Sigmoid colon (tissue), 6 donors: ENCODE measurements at regions not wholly inside any gene's neighbourhood (a gene's known extent, or its start where the extent isn't known, plus 50 kb on each side); places are given as distances from the start of the nearest gene placed in this dataset.
"Not testable (repeated sequence)": the region's sequence is repeated elsewhere in the genome, so short reads cannot be mapped to it uniquely, and the experiment has no call there.

ENCODE experiments used
- DNase-seq: peaks from one replicate; pipeline ENCODE4 v3.0.0-alpha.2; 2019
- H3K27ac ChIP-seq, 4 donors: fragments of 200-600 bp; sonication (generic); one replicate each; pipeline ENCODE4 v1.5.1; 2016 to 2019; ENCODE audit warnings: mild to moderate bottlenecking in 1 of 4
- H3K27me3 ChIP-seq, 3 donors: fragments of 200-600 bp; sonication (generic); one replicate each; pipeline ENCODE4 v1.5.1; 2019; ENCODE audit warnings: mild to moderate bottlenecking in 1 of 3
- H3K36me3 ChIP-seq, 4 donors: fragments of 200-600 bp; sonication (generic); one replicate each; pipeline ENCODE4 v1.5.1; 2016 to 2019
- H3K4me1 ChIP-seq, 4 donors: fragments of 200-600 bp; sonication (generic); one replicate each; pipeline ENCODE4 v1.5.1; 2017 to 2019
- H3K4me3 ChIP-seq, 4 donors: fragments of 200-600 bp; sonication (generic); one replicate each; pipeline ENCODE4 v1.5.1; 2017 to 2019; ENCODE audit warnings: mild to moderate bottlenecking in 2 of 4, moderate library complexity in 1 of 4
- H3K9me3 ChIP-seq, 4 donors: fragments of 200-600 bp in 3 of 4; sonication (generic) in 3 of 4; one replicate each; pipeline versions ENCODE4 v1.5.1 to v1.6.1; 2013 to 2019
- CTCF ChIP-seq, 4 experiments: fragments of 450-650 bp in 3 of 4; fragments of 200-600 bp in 1 of 4; IDR thresholded peaks; one replicate each; pipeline ENCODE4 v1.5.1; 2016 to 2019; ENCODE audit warnings: antibody characterized with exemption in 4 of 4, mild to moderate bottlenecking in 3 of 4, moderate library complexity in 2 of 4
- EP300 ChIP-seq, 4 donors: sonication (generic); formaldehyde crosslinking; IDR thresholded peaks; one replicate each; pipeline ENCODE4 v1.6.1; 2017; ENCODE audit warnings: antibody characterized with exemption in 4 of 4
- POLR2A ChIP-seq, 2 donors: fragments of 450-650 bp; IDR thresholded peaks; one replicate each; pipeline ENCODE4 v1.6.1; 2016; ENCODE audit warnings: antibody characterized with exemption in 2 of 2, mild to moderate bottlenecking in 2 of 2, moderate library complexity in 2 of 2
- POLR2AphosphoS5 ChIP-seq, 4 donors: sonication (generic); formaldehyde crosslinking; IDR thresholded peaks; one replicate each; pipeline ENCODE4 v1.6.1; 2017; ENCODE audit warnings: antibody characterized with exemption in 4 of 4
- WGBS, 2 donors: extraction: QIAGEN DNeasy Blood & Tissue Kit; methylation state at CpG; one replicate each; pipeline ENCODE4 v1.1.7; 2013; 5-methylcytosine and 5-hydroxymethylcytosine counted together
- intact Hi-C: fragments of 100-400 bp; cut with DNase I; formaldehyde crosslinking; loops from one replicate; pipeline ENCODE4 v1.15.1; 2023
- donor health status: healthy with polysubstance abuse.
- donor health status: healthy.

DNA sequence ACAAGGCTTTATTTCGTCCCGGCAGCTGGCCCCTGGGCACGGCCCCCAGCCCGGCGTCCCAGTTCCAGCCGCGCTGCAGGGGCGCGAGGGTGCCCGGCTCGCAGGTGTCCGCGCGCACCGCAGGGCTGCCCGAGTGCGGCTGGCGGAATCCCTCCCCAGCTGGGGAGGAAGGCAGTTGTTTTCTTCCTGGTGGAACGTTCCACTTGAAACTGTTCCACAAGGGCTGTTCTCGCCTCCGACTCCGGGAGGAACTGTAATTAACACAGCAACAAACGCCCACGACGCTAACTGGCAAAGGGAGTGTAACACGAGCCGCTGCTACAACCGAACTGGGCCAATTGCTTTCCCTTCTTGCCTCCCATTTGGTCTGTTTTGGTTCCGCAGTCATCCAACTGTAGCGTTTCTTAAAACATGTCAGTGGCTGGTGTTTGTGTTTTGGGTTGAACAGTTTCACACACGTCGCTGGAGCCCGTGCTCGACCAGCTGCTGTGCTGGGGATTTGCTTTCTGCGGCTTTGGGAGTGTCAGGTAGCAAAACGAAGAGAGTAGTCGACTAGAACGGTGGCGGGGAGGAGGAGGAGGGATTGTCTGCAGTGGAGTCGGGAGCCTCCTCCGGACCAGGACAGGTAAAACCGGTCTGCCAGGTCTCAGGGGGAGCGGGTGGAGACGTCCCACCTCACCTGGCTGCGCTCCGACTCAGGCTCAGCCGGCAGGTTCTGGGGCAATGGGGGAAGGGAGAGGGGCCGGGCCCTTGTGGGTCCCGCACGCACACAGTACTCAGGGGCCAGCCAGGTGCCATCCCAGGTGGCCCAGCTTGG, 131.6 kb upstream of the NIPBL start:
- H3K27ac ChIP-seq, result peak overlapping the region; percentile 43 to 63 (median 56)
- intact Hi-C loops, result loop anchor here (5.0 kb wide), 2 partner anchors 132 to 197 kb away; partner anchors contain the start of gene NIPBL
- H3K4me1 ChIP-seq, result peaks cover 0 to 19% (median 16%) of the 10 kb centered on the region in 4 donors
- peak; percentile 66 for DNase-seq
- 1% methylated on average over 50 of the region's 50 CpGs for WGBS, 2 donors
- no peaks in the 10 kb centered on the region for H3K27me3 ChIP-seq
- peak overlapping the region; percentile 42 to 64 (median 56) for H3K4me3 ChIP-seq
- no peaks in the 10 kb centered on the region for H3K9me3 ChIP-seq
- TF ChIP-seq EP300 (IDR thresholded peaks at IDR 0.05), result no peak
- peak in 1 of 4 experiments; percentile 41 for TF ChIP-seq CTCF (IDR thresholded peaks at IDR 0.05)
- no peaks in the 10 kb centered on the region for H3K36me3 ChIP-seq

GRCh38 chr5:36747794-36748193, 128.8 kb upstream of the NIPBL start:
- H3K9me3 ChIP-seq, intact Hi-C loops, H3K27me3 ChIP-seq, H3K36me3 ChIP-seq, DNase-seq, H3K27ac ChIP-seq, H3K4me3 ChIP-seq: not testable (repeated sequence)
- peaks cover 0 to 19% (median 16%) of the 10 kb centered on the region in 4 donors for H3K4me1 ChIP-seq
- WGBS, 2 donors, result 96 to 99% methylated on average over 3 of the region's 4 CpGs

GRCh38 chr5:36751886-36752285, 124.7 kb upstream of the NIPBL start:
- H3K36me3 ChIP-seq, result no peaks in the 10 kb centered on the region
- no peak overlapping the region for H3K4me3 ChIP-seq
- DNase-seq, result no peak
- intact Hi-C loops, result no loop called here
- H3K27ac ChIP-seq, result no peak overlapping the region
- TF ChIP-seq POLR2AphosphoS5 (IDR thresholded peaks at IDR 0.05), result no peak
- no peak for TF ChIP-seq CTCF (IDR thresholded peaks at IDR 0.05)
- H3K4me1 ChIP-seq, result no peaks in the 10 kb centered on the region
- 94 to 97% methylated on average over 1 of the region's 1 CpG for WGBS, 2 donors
- no peaks in the 10 kb centered on the region for H3K27me3 ChIP-seq
- no peaks in the 10 kb centered on the region for H3K9me3 ChIP-seq

DNA sequence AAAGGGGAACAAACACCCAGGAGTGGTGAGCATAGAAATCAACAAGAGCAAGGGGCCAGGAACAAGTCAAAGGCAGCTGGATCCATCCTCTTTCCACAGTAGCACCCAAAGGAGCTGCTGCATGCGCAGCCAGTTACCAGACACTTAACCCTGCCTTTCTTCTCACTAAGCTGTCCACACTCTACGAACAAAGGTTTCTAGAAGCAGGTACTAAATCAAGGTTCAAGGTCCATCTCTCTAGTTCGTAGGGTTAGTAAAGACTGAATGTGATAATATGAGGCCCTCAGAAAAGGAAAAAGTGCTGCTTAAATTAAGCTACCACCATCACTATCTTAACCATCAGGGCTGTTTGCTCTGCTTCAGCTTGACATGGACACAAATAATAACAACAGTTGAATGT, 121.2 kb upstream of the NIPBL start:
- H3K4me1 ChIP-seq, result no peaks in the 10 kb centered on the region
- H3K27ac ChIP-seq, result no peak overlapping the region
- intact Hi-C loops, result no loop called here
- WGBS, 2 donors, result 31 to 77% methylated on average over 3 of the region's 3 CpGs
- H3K4me3 ChIP-seq, result no peak overlapping the region
- H3K27me3 ChIP-seq, result no peaks in the 10 kb centered on the region
- no peak for TF ChIP-seq CTCF (IDR thresholded peaks at IDR 0.05)
- TF ChIP-seq POLR2A (IDR thresholded peaks at IDR 0.05), result no peak
- no peak for TF ChIP-seq EP300 (IDR thresholded peaks at IDR 0.05)
- TF ChIP-seq POLR2AphosphoS5 (IDR thresholded peaks at IDR 0.05), result no peak
- no peaks in the 10 kb centered on the region for H3K36me3 ChIP-seq
- no peaks in the 10 kb centered on the region for H3K9me3 ChIP-seq
- DNase-seq, result no peak

DNA sequence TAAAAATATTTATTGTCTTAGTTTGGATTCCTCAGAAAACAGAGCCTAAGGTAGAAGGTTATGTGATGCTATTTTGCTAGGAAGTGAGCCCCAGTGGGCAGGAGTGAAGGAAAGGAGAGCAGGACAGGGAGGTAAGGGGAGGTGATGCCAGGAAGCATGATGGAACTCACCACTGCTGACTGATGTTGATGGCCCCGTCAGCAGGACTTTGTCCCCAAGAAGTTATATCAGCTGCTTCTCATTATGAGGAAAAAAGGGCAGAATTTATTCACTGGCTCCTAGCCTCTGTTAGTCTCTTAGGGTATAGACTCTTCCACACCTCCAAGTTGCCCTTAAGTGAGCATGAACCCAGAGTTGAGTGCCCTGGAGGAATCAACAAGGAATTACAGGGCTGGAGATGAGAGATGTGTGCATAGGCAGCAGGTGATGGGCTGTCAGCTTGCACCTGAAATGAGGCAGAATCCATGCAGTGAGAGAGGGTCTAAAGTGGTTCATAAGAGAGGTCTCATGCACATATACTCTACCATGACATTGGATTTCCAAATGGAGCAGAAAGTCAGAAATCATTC, 120.6 kb upstream of the NIPBL start:
- Histone ChIP-seq H3K4me3 (no peak overlapping the region), H3K36me3 (no peaks in the 10 kb centered on the region), H3K9me3 (no peaks in the 10 kb centered on the region), H3K4me1 (no peaks in the 10 kb centered on the region), H3K27ac (no peak overlapping the region), H3K27me3 (no peaks in the 10 kb centered on the region)
- TF ChIP-seq CTCF (IDR thresholded peaks at IDR 0.05), result no peak
- TF ChIP-seq POLR2AphosphoS5 (IDR thresholded peaks at IDR 0.05), result no peak
- TF ChIP-seq POLR2A (IDR thresholded peaks at IDR 0.05), result no peak
- TF ChIP-seq EP300 (IDR thresholded peaks at IDR 0.05), result no peak
- 36 to 80% methylated on average over 1 of the region's 1 CpG for WGBS, 2 donors
- intact Hi-C loops, result no loop called here
- no peak for DNase-seq
